IPS DF 4.7 (cell line): ENCODE measurements at regions not wholly inside any gene's neighbourhood (a gene's known extent, or its start where the extent isn't known, plus 50 kb on each side); places are given as distances from the start of the nearest gene placed in this dataset.

Experiments
- DNase-seq: peaks from one replicate; pipeline ENCODE4 v3.0.0-alpha.2; 2013; ENCODE audit warnings: low spot score; ENCODE audit errors: extremely low read depth

DNA sequence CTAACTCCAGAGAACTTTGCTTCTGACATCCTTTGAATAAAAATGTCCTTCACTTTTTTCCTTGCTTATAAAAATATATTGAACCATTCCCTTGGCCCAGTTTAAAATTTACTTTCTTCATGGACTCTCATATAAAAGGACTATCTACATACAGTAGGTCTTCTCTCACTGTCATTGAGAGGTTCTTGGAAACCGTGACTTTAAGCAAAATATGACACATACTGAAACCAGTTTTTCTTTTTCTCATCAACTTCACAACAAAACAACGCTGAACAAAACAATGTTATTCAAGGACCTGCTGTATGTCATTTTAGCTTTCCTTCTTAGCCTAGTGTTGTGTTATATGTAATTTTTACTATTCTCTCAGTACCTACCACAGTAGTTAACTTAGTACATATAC lies 496.8 kb downstream of the CENPC start:
- DNase-seq: no peak

DNA sequence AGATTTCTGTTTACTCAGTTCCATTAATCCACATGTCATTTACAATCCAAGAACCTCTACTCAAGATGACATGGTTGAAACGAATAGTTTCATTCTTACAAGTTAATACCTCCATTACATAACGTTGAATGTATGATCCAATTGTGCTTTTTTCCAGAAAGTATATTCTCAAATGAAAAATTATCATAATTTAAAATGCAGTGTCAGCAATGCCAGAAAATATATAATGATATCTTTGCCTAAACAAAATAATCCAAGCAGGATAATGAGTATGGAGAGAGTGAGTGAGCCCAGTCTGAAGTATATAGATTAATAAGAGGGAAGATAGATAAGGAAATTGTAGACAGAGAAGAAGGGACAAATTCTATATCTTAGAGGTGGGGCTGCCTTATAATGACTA lies 505.0 kb downstream of the CENPC start:
- DNase-seq: no peak

DNA sequence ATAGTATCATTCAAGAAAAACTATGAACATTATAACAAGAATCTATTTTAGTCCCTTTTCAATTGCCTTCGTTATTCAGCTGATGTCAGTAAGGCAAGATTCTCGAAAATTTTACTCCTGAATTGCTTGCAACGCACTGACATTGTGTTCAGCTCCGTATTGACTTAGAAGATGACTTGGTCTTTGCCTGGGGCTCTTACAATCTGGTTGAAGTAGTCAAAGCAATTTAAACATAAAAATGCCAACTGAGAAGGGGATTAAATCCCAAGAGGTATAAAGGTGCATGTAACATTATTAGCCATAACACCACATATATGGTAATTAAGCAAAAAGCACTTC lies 507.1 kb downstream of the CENPC start:
- no peak for DNase-seq

DNA sequence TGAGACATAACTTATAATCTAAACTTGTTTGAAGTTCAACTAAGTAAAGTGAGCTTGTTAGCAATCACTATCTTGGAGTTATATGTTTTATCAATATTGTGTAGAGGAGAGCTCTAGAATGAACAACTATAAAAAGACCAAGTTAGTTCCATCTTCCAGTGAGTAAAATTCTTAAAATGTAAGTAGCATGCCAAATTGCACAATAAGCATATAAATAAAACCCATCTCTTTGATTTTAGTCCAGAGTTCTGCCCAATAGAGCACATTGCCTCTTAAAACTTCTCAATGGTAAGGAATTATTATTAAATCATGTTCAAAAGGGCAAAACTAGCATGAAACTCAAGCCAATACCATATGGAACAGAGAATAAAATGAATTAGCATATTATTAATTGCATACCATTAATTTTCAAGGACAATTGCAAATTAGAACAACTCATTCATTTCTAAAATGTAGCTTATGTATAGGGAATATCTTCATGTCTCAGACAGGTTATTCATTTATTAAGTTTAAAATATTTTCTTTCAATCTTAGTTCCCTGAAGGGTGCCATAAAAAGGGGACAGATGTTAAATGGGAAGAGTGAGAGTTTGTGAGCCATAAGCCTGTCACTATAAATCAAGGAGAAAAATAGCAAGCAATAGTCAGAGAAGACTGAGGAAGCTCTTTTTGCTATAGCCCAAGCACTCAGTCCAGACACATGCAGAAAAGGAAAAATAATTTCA lies 507.6 kb downstream of the CENPC start:
- no peak for DNase-seq

DNA sequence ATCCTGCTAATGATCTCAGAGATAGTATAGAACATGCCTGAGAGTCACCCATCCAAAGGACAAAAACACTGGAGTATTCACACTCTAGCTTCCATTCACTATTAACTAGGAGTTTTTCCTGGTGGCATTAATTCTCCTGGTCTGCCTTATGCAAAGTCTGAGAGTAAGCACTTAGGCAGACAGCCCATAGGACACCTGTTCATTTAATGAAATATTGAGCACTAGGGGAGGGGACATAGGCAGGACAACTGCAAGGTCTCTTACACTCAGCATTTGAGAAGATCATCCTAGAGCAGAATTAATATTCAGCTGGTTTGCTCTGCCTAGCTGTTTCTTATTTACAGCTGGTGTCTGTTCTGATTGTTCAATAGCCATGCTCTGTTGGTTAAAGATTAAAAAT lies 508.5 kb downstream of the CENPC start:
- no peak for DNase-seq

DNA sequence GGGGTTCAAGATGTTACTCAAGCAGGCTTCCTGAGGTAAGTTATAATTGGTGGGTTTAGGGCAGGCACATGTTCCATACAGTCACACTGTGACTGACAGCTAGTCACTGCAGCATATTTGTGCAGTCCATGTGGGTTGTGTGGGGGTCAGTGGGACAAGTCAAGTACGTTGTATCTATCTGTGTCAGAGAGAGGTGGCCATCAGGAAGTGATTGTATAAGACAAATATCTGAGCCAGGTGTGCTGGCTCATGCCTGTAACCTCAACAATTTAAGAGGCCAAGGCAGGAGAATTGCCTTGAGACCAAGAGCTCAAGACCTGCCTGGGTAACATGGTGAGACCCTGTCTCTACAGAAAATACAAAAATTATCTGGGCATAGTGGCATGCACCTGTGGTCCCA lies 509.3 kb downstream of the CENPC start:
- DNase-seq: no peak

DNA sequence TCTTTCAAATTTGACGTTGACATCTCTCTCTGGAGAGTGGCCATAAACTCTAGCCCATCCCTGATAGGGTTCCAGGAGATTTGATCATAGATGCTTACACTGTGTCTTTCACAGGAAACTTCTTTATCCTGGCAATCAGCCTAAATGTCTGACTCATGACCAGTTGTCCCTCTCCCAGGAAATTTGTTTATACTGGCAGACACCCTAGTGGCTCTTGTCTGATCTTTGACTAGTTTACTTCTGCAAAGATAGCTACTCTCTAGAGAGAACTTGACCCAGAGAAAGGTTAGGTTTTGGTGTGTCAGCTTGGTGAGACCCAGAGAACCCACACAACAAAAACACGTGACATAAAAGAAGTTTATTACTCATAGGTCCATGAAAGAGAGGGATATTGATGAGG lies 509.8 kb downstream of the CENPC start:
- no peak for DNase-seq

DNA sequence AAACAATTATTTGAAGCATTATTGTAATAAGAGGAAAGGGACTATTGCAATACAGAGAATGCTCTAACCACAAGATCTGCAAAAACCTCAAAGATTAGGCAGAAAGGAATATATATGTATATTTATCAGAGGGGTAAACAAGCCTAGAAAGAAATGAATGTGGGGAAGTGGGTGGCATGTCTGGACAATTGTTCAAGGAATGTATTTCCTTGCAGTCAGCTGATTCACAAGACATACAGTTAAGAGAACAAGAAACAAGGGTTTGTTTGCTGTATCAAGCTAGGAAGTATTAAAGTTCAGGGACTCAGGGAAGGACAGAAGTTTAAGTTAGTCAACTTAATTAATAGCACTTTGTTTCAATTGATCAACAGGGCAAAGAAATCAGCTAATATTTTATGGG lies 514.7 kb downstream of the CENPC start:
- no peak for DNase-seq

DNA sequence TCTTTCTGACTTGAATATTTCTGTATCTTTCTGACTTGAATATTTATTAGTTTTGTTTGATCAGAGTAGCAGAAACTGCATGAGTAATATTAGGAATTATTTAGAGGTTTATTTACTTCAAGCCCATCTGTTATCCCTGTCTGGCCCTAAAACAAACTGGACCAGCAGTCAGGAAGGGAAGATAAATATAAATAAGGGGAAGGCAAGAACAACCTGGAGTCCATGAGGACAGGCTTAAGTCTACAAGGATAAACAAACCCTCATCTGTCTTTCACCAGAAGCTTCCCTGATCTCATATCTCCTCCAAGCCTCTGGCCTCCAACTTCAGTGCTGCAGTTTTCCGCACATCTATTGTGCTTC lies 524.9 kb downstream of the CENPC start:
- DNase-seq: no peak

DNA sequence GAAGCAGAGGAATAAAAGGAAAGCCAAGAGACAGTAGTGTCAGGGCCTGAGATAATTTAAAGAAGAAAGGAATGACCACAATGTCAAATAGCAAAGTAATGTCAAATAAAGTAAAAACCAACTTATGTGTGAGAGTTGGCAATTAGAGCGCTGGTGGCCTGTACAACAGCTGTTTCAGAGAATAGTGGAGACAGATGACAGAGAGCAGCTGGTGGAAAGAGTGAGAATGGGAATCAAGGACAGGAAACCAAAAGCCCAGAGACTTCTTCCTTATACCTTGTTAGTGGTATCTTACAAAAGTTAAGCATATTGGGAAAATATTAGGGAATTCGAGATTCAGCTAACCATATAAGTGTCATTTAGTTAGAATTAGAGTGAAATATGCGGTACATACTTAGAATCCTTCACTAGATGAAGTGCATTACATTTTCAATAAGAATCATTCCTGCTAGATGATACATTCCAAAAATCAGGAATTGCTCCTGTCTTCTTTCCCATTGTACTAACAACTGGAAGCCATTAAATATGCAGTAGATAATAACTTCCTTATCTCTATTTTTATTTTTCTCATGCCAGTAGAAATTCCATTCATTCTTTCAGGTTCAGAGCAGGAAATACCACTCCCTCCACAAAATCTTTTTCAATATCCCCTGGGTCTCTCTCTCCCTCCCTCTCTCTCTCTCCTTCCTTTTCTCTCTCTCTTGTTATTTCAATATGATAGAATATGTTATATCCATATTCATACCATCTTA lies 525.4 kb downstream of the CENPC start:
- DNase-seq: no peak

DNA sequence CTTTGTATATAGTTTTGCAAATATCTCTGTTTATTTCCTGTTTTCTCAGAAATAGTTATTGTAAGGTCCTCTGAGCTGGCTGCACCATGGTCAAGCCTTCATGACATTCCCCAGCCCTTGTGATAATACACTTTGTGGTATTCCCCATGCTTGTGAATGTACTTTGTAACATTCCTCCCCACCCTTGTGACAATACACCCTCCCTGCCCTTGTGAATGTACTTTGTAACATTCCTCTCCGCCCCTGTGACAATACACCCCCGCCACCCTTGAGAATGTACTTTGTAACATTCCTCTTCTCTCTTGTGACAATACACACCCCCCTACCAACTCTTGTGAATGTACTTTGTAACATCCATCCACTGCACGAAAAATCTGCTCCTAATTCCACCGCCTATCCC lies 530.7 kb downstream of the CENPC start:
- DNase-seq: no peak

DNA sequence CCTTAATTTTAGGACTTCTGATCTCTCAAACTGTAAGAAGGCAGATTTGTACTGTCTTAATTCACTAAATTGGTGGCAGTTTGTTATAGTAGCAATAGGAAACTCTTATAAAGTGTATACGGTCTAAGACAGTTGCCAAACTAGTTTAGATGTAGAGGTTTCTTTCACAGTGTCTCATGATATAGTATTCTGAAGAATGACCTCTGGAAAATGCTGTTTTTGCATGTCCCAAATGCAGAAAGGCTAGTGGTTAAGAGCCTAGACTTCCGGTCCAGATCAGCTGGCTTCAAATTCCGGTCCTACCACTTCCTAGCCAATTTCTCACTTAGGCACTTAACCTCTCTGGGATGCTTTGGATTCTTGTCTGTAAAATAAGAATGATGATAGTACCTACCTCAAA lies 538.5 kb downstream of the CENPC start:
- DNase-seq: no peak

DNA sequence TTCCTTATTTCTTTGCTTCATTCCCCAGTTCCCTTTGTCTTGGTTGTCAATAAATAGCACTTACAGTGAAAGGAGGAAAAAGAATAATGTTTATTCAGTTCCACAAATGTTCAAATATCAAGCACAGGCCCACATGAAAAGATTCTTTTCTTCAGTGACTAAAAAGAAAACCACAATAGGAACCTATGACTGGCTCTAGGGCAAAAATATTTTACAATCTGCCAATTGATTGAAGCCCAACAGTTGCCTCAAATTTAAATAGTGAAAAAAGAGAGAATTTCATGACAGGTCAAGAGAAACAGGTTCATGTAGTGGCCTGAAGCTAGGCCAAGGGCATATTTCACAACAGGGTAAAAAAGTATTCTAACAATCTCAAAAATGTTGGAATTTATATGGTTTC lies 553.8 kb downstream of the CENPC start:
- DNase-seq: no peak

DNA sequence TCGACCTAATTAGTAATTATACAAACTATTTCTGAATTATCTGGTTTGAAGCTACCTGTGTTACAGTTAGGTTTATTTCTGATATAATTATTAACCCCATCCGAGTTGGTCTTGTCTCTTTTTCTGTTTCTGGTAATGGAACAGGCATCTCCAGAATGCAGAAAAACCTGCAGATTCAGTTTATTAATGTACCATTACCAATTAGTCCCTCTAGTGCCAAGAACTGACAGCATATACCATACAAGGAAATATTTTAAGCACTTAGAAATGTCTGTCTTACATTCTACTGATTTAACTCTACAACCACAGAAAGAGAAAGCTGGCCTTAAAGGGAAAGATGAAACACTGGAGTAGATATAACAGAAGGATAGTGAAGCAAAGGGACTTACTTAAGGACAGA lies 570.6 kb downstream of the CENPC start:
- DNase-seq: no peak

DNA sequence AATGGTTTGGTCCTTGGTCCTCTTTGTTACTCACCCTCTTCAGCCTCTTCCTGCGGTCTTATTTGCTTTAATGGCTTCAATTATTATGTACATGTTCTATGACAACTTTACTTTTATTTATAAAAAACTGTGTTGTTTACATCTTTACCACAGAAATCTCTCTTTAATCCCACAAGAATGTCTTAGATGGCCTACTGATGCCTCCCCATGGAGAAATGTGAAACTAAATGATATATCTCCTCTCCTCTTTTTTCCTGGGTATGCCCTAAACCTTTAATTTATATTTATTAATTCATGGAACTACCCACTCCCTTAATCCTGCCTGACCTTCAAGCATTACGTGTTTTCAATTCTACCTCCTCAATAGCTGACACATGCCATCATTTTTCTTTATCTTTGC lies 573.2 kb downstream of the CENPC start:
- DNase-seq: no peak

DNA sequence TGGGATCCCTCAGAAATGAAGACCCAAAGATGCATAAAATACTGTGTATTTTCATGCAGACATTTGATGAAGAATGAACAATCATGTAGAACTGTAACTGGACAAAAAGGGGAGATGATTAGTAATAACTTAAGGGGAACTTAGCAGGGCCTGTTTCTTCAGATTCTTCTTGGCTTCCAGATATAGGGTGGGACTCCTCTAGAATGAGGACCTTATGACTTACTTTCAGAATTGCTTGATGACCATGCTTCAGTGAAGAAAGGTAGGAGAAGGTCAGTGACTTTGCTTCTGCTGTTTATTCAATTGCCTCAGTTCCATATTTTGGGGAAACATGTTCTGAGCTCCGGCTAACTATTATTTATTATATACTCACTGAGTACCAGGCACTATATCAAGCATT lies 580.8 kb downstream of the CENPC start:
- no peak for DNase-seq

DNA sequence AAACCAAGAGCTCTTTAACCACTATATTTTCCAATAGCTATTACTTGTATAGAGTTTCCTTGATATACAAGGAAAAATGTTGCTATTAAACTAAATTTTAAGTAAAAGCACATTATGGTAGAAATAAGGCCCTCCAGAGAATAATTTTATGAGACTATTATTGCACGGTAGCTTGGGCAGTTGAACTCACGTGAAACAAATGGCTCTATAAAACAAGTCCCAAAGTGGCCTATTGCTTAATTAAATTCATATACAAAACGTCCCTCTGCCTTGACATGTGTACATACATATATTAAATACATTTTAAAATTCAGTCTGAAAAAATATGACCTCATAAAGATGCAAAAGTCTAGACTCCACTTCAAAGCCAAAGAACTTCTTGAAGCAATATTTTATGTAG lies 582.2 kb downstream of the CENPC start:
- no peak for DNase-seq

DNA sequence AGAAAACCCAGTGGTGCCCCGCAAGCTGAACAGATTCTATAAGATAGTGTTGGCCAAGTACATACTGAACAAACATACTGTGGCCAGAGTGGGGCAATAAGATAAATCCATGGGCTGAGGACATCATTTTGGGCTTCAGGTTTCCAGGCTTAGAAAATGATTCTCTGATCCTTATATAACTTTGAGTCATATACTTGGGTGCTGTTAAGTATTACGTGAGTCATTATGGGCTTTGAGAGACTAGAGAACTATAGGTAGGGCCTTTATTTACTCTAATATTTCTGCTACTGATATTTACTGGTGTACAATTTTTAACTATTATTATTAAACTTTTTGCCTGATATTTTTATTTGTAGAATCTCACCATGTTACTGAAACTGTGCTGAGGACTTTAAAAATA lies 586.1 kb downstream of the CENPC start:
- DNase-seq: no peak

DNA sequence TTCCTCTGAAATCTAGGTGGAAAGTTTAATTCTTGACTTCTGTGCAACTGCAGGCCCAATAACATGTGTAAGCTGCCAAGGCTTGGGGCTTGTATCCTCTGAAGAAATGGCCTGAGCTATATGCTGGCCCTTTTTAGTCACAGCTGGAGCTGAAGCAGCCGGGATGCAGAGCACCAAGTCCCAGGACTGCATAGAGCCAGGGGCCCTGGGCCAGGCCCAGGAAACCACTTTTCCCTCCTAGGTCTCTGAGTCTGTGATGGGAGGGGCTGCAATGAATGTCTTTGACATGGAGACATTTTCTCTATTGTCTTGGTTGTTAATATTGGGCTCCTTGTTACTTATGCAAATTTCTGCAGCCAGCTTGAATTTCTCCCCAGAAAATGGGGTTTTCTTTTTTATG lies 588.5 kb downstream of the CENPC start:
- no peak for DNase-seq

DNA sequence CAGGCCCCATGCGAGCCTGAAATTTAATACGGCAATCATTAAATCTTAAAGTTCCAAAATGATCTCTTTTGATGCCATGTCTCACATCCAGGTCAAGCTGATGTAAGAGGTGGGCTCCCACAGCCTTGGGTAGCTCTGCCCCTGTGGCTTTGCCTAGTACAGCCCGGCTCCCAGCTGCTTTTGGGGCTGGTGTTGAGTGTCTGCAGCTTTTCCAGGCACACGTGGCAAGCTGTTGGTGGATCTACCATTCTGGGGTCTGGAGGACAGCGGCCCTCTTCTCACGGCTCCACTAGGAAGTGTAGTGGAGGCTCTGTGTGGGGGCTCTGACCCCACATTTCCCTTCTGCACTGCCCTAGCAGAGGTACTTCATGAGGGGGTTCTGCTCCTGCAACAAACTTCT lies 588.9 kb downstream of the CENPC start:
- no peak for DNase-seq

DNA sequence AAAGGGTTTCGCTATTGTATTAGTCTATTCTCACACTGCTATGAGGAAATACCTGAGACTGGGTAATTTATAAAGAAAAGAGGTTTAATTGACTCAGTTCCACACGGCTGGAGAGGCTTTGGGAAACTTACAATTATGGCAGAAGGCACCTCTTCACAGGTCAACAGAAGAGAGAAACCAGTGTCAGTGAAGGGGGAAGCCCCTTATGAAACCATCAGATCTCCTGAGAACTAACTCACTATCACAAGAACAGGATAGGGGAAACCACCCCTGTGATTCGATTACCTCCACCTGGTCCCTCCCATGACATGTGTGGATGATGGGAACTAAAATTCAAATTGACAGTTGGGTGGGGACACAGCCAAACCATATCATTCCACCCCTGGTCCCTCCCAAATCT lies 589.5 kb downstream of the CENPC start:
- DNase-seq: no peak

DNA sequence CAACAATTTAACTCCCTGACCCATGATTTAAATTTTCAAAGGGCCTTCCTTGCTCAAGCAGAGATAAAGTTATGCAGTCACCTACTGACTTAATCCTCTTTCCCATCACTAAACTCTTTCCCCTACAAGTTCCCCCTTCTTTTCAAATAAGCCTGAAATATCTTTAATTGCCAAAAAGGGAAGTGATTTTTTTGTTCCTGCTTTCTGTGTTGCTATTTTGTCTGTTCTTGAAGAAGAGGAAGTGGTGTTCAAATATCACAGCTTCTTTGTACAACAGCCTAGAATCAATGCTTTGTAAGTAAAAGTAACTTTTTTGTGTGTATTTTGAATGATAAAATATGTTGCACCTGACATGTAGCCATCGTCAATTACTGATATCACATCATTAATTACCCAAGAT lies 595.9 kb downstream of the CENPC start:
- DNase-seq: no peak

DNA sequence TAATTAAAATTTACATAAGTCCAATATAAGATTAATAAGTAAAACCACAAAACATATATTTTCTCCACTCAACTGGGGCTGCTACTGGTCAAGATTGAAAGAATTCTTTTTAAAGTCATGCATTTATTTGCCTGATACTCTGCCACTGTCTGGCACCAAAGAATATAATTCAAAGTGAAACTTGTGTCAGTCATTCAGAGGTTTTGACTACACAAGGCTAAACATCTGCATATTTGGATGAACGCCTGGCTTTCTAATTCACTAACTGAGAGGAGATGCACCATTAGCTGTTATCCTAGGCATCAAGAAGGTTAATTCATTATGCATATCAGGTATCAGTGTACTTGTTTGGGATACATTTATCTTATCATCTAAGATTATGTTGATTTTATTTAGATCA lies 598.5 kb downstream of the CENPC start:
- DNase-seq: no peak

DNA sequence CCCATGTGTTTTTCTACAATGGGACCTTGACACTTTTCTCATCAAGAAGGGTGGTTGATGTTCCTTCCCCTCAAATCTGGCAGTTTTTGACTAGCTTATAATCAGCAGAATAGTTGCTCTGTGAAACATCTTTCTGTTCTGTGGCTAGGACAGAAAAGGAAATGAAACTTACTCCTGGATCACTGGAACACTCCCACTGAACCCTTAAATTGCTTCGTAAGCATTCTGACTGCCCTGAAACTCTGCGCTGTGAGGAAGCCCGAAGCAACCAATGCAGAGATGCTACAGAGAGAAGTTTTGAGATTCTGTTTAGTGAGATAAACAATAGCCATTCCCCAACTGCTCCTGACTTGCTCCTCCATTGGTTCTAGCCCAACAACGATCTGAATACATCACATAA lies 602.2 kb downstream of the CENPC start:
- no peak for DNase-seq
